ENCODE measurements at regions not wholly inside any gene's neighbourhood (a gene's known extent, or its start where the extent isn't known, plus 50 kb on each side); places are given as distances from the start of the nearest gene placed in this dataset.
A peak's percentile ranks its signal among the peaks of the same experiment; 100 is the strongest.
"Not testable (repeated sequence)": the region's sequence is repeated elsewhere in the genome, so short reads cannot be mapped to it uniquely, and the experiment has no call there.

GRCh38 chr1:67482733-67483482, 52.7 kb upstream of the SERBP1 start:
- DNase-seq = no peak

- DNase-seq = no peak
Measured at GRCh38 chr1:67484492-67484891, 54.3 kb upstream of the SERBP1 start.

GRCh38 chr1:67485046-67485811, 55.0 kb upstream of the SERBP1 start:
- no peak for DNase-seq

DNA sequence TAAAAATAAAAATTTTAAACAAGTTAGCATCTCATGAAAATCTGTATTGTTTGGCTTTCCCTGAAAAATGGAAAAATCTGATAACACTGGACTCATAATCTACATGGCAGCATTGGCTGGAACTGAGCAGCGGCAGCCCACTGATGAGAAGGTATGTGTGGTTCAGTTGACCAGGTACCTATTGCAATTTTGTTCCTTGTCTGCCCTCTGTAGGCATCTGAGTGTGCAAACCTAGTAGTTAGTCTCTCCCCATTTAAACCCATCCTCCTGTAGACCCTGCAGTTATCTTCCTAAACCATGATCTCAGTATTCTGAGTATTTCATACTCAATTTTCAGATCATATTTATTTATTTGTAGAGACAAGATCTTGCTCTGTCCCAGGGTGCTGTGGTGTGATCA, 59.4 kb upstream of the SERBP1 start:
- no peak for DNase-seq

DNA sequence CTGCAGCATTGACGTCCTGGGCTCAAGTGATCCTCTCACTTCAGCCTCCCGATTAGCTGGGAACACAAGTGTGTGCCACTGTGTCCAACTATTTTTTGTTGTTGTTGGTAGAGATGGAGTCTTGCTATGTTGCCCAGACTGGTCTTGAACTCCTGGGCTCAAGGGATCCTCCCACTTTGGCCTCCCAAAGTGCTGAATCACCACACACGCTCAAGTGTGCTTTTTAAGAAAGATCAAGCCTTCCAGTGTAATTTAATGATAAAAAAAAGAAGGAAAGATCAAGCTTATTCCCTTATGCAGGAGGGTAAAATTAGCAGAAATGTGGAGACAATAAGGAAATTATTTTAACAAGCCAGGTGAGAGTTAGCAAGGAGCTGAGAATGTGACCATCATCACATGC, 61.1 kb upstream of the SERBP1 start:
- DNase-seq = no peak

DNA sequence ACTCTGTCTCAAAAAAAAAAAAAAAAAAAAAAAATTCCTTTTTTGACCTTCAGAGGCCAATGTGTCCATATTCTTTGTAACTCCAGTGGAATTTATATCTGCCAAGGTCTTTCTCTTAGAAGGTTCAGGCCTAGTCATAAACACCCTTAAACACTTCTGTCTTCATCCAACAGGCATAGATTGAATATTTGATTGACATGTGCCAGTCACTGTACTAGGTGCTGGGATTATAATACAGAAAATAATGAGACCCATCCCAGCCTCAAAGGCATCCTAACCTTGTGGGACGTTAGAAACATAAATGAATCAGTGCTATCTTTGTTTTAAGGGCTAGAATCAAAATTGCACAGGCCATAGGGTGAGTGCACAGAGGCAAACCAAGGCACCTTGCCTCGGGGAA, 62.9 kb upstream of the SERBP1 start:
- DNase-seq = no peak

DNA sequence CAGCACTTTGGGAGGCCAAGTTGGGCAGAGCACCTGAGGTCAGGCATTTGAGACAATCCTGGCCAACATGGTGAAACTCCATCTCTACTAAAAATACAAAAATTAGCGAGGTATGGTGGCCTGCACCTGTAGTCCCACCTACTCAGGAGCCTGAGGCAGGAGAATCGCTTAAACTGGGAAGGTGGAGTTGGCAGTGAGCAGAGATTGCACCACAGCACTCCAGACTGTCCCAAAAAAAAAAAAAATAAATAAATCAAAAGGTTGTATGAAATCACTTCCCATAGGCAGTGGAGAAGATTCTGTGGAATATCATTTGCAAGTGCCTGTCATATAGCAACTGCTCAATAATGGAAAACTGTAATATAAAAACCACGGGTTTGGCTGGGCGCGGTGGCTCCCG, 65.1 kb upstream of the SERBP1 start:
- no peak for DNase-seq

DNA sequence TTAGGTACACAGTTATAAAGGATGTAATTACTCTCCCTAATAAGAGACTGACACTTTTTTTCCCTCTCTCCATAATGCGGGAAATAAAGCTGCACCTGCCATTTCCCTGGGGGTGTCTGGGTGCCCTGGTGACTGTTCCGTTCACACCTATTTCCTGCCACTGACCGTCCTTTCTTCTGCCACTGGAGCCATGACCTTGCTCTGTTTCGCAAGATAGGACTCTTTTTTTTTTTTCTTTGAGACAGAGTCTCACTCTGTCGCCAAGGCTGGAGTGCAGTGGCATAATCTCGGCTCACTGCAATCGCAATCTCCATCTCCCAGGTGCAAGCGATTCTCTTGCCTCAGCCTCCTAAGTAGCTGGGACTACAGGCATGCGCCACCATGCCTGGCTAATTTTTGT, 66.1 kb upstream of the SERBP1 start:
- DNase-seq = no peak

GRCh38 chr1:67500413-67500959, 70.3 kb upstream of the SERBP1 start:
- DNase-seq = peak; percentile 82

GRCh38 chr1:67503974-67504373, 73.8 kb upstream of the SERBP1 start:
- no peak for DNase-seq

DNA sequence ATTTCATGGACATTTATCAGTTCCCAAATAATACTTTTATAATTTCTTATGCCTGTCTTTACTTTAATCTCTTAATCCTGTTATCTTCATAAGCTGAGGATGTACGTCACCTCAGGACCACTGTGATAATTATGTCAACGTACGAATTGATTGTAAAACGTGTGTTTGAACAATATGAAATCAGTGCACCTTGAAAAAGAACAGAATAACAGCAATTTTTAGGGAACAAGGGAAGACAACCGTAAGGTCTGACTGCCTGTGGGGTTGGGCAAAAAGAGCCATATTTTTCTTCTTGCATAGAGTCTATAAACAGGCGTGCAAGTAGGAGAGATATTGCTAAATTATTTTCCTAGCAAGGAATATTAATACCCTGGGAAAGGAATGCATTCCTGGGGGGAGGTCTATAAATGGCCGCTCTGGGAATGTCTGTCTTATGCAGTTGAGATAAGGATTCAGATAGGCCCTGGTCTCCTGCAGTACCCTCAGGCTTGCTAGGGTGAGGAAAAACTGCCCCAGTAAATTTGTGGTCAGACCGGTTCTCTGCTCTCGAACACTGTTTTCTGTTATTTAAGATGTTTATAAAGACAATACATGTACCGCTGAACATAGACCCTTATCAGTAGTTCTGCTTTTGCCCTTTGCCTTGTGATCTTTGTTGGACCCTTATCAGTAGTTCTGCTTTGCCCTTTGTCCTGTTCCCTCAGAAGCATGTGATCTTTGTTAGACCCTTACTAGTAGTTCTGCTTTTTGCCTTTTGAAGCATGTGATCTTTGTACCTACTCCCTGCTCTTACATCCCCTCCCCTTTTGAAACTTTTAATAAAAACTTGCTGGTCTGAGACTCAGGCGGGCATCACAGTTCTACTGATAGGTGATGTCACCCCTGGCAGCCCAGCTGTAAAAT, 83.4 kb upstream of the SERBP1 start:
- not testable (repeated sequence) for DNase-seq

DNA sequence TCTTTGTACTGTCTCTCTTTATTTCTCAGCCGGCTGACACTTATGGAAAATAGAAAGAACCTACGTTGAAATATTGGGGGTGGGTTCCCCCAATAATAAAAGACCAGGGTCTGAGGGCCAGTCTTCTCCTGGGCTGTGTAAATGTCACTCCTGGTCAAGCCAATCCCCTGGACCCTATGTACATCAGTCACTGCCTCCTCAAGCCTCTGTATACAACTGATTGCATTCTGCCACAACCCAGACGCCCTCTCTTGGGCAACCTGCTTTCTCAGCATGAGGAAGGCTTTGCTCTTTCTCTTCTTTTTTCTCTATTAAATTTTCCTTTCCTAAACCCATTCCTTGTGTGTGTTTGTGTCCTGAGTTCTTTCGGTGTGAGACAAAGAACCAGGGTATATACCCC, 84.1 kb upstream of the SERBP1 start:
- no peak for DNase-seq

GRCh38 chr1:67514786-67515185, 84.6 kb upstream of the SERBP1 start:
- no peak for DNase-seq

- no peak for DNase-seq
Measured at GRCh38 chr1:67515324-67516080, 85.3 kb upstream of the SERBP1 start.

DNA sequence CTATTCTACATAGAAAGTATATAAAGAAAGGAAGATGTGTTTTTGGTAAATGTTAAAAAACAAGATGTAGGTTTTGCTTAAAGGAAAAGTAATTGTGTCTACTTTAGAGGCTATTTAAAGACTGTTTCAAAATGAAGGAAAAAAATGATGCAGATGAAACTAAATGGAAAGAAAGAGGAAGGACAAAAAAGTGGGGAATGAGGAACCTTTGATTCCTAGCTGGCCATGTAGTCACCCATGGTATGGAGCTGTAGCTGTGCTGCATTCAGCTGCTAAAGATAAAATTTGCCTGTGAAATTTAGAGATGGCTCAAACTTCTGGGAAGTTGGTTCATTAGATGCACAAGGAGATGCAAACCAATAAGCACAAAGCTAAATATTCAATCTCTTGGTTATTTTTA, 86.8 kb upstream of the SERBP1 start:
- DNase-seq = no peak

- DNase-seq = no peak
Measured at GRCh38 chr1:67522001-67522441, 91.8 kb upstream of the SERBP1 start.

DNA sequence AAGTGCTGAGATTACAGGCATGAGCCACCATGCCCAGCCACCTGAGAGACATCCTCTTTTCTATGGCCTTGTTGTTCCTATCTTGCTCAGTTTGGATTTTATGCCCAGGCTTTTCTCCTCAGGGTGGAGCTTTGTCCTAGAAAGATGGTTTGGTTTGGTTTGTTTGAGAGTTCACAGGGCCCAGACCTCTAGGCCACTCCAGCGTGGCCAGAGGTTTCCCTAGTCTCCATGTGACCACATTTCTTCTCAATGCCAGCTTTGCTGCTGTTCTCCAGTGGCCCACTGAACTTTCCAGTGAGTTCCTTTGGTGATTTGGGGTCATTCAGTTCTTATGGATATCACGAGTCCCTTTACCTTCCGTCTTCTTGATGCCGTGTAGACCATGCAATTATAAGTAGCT, 92.6 kb upstream of the SERBP1 start:
- no peak for DNase-seq

GRCh38 chr1:67524143-67525052, 94.2 kb upstream of the SERBP1 start:
- no peak for DNase-seq

- DNase-seq = no peak
Measured at GRCh38 chr1:67525053-67525760, 95.0 kb upstream of the SERBP1 start.

DNA sequence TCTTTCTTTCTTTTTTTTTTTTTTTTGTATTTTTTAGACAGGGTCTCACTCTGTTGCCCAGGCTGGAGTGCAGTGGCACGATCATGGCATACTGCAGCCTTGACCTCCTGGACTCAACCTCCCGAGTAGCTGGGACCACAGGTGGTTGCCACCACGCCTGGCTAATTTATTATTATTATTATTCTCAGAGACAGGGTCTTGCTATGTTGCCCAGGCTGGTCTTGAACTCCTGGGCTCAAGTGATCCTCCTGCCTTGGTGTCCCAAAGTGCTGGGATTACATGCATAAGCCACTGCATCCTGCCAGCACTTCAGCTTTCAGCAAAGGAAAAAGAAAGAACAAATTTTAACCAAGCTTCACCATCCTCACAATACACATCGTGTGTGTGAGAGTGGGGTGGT, 97.9 kb upstream of the SERBP1 start:
- DNase-seq = no peak

DNA sequence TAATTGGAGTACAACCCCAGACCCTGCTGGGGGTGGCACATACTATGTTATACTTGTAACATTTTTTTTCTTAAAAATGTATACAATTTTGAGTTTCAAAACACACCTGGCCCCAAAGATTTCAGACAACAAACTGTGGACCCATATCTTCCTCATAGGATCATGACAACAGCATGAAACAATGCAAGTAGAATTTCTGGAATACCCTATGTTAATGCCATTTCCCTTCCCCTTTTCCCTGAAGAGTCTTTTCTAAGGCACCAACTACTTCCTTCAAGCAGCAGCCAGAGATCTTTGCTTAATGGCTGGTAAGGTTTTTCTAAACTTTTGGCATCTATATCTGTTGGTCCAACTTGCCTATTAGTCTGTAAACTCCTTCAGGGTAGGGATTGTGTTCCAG, 99.9 kb upstream of the SERBP1 start:
- no peak for DNase-seq

Measured in KG1 (cell line).